ENCODE measurements at regions not wholly inside any gene's neighbourhood (a gene's known extent, or its start where the extent isn't known, plus 50 kb on each side); places are given as distances from the start of the nearest gene placed in this dataset.

- no peaks in the 10 kb centered on the region for H4K20me1 ChIP-seq (ENCODE audit: control insufficient read depth, extremely low read depth, insufficient read depth, low read length)
- dilution Hi-C loops (cut with MboI; ENCODE audit: extremely low pct_ligation_motif_present, low sequenced_read_pairs), result no loop called here
- H3K4me1 ChIP-seq (ENCODE audit: control insufficient read depth, extremely low read depth, insufficient read depth, low read length), result no peaks in the 10 kb centered on the region
- no peaks in the 10 kb centered on the region for H3K36me3 ChIP-seq (ENCODE audit: control insufficient read depth in 2 of 2, extremely low read depth in 1 of 2, insufficient read depth in 2 of 2, low read length in 2 of 2)
- no peaks in the 10 kb centered on the region for H3K9me1 ChIP-seq (ENCODE audit: control insufficient read depth, extremely low read depth, insufficient read depth, low read length)
- H3K4me2 ChIP-seq (ENCODE audit: control insufficient read depth, extremely low read depth, insufficient read depth, low read depth, low read length), result no peak overlapping the region
- no peak for TF ChIP-seq EZH2 (IDR thresholded peaks at IDR 0.05; ENCODE audit: low read length)
- peak in 1 of 3 experiments; percentile 40 for TF ChIP-seq CTCF (optimal IDR thresholded peaks at IDR 0.05 in 1 of 3, IDR thresholded peaks at IDR 0.05 in 1 of 3, conservative IDR thresholded peaks at IDR 0.05 in 1 of 3; ENCODE audit: extremely low read depth in 1 of 3, insufficient read depth in 2 of 3, low read length in 3 of 3)
- H3K27ac ChIP-seq (ENCODE audit: control insufficient read depth, insufficient read depth, low read length), result no peak overlapping the region
- no peak for FAIRE-seq
- H3K27me3 ChIP-seq (ENCODE audit: control insufficient read depth, extremely low read depth, insufficient read depth, low read length), result no peaks in the 10 kb centered on the region
- H3K9ac ChIP-seq (ENCODE audit: control insufficient read depth, extremely low read depth, insufficient read depth, low read length), result no peak overlapping the region
- no peak overlapping the region for H3K4me3 ChIP-seq (ENCODE audit: control insufficient read depth in 2 of 3, extremely low read depth in 1 of 3, insufficient read depth in 2 of 3, low read depth in 1 of 3, low read length in 3 of 3)
- no peak for DNase-seq (ENCODE audit: low read depth, low spot score)
- no peaks in the 10 kb centered on the region for H3K9me3 ChIP-seq (ENCODE audit: control insufficient read depth, low read depth, low read length)
- H3K79me2 ChIP-seq (ENCODE audit: control insufficient read depth, insufficient read depth, low read length), result no peaks in the 10 kb centered on the region
- H2AFZ ChIP-seq (ENCODE audit: control insufficient read depth, low read length), result no peak overlapping the region
Measured at GRCh38 chr2:53460347-53460746, 307.3 kb upstream of the CHAC2 start.

DNA sequence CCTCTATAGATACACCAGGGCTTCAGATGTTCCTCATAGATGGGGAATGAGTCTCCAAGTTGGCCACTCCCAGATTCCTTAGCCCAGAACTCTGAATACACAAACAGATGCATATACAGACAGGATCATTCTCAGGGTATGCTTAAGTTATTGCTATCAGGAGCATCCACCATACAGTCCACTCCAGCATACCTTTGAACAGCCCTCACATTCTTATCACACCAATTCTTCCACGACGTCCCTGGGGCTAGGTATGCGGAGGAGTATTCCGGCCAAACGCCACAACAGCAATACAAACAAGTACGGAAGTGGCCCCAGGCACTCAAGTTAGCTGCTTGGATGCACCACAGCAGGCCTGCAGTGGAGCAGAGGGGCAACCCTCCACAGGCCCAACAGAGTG, 312.5 kb upstream of the CHAC2 start:
- DNase-seq (ENCODE audit: low read depth, low spot score) (peak; percentile 15), FAIRE-seq (no peak)
- no peak overlapping the region for H3K27ac ChIP-seq (ENCODE audit: control insufficient read depth, insufficient read depth, low read length)
- TF ChIP-seq EZH2 (IDR thresholded peaks at IDR 0.05; ENCODE audit: low read length) (no peak), CTCF (optimal IDR thresholded peaks at IDR 0.05 in 1 of 3, IDR thresholded peaks at IDR 0.05 in 1 of 3, conservative IDR thresholded peaks at IDR 0.05 in 1 of 3; ENCODE audit: extremely low read depth in 1 of 3, insufficient read depth in 2 of 3, low read length in 3 of 3) (no peak)
- H3K79me2 ChIP-seq (ENCODE audit: control insufficient read depth, insufficient read depth, low read length), result no peaks in the 10 kb centered on the region
- H3K4me2 ChIP-seq (ENCODE audit: control insufficient read depth, extremely low read depth, insufficient read depth, low read depth, low read length), result no peak overlapping the region
- H3K27me3 ChIP-seq (ENCODE audit: control insufficient read depth, extremely low read depth, insufficient read depth, low read length), result no peaks in the 10 kb centered on the region
- H3K36me3 ChIP-seq (ENCODE audit: control insufficient read depth in 2 of 2, extremely low read depth in 1 of 2, insufficient read depth in 2 of 2, low read length in 2 of 2), result no peaks in the 10 kb centered on the region
- no peak overlapping the region for H2AFZ ChIP-seq (ENCODE audit: control insufficient read depth, low read length)
- H3K9ac ChIP-seq (ENCODE audit: control insufficient read depth, extremely low read depth, insufficient read depth, low read length), result no peak overlapping the region
- no peaks in the 10 kb centered on the region for H3K9me1 ChIP-seq (ENCODE audit: control insufficient read depth, extremely low read depth, insufficient read depth, low read length)
- dilution Hi-C loops (cut with MboI; ENCODE audit: extremely low pct_ligation_motif_present, low sequenced_read_pairs), result no loop called here
- no peaks in the 10 kb centered on the region for H4K20me1 ChIP-seq (ENCODE audit: control insufficient read depth, extremely low read depth, insufficient read depth, low read length)
- H3K4me3 ChIP-seq (ENCODE audit: control insufficient read depth in 2 of 3, extremely low read depth in 1 of 3, insufficient read depth in 2 of 3, low read depth in 1 of 3, low read length in 3 of 3), result no peak overlapping the region
- no peaks in the 10 kb centered on the region for H3K4me1 ChIP-seq (ENCODE audit: control insufficient read depth, extremely low read depth, insufficient read depth, low read length)
- no peaks in the 10 kb centered on the region for H3K9me3 ChIP-seq (ENCODE audit: control insufficient read depth, low read depth, low read length)
